Upper lobe of left lung (tissue), 4 donors: ENCODE measurements at regions not wholly inside any gene's neighbourhood (a gene's known extent, or its start where the extent isn't known, plus 50 kb on each side); places are given as distances from the start of the nearest gene placed in this dataset.

Experiments
- CTCF ChIP-seq, 6 experiments: fragments of 450-650 bp in 4 of 6; fragments of 200-600 bp in 2 of 6; sonication (generic) in 2 of 6; IDR thresholded peaks; one replicate each; pipeline ENCODE4 v1.5.1; 2016 to 2019; ENCODE audit warnings: antibody characterized with exemption in 6 of 6
- POLR2A ChIP-seq, 4 donors: fragments of 450-650 bp; IDR thresholded peaks; one replicate each; pipeline ENCODE4 v1.5.1; 2016 to 2017; ENCODE audit warnings: antibody characterized with exemption in 4 of 4, mild to moderate bottlenecking in 2 of 4

GRCh38 chr3:117887031-117887430 lies 1147.6 kb downstream of the IGSF11 start:
- TF ChIP-seq CTCF (IDR thresholded peaks at IDR 0.05) (no peak), POLR2A (IDR thresholded peaks at IDR 0.05) (no peak)
